ELF-1 (cell line): ENCODE measurements at regions not wholly inside any gene's neighbourhood (a gene's known extent, or its start where the extent isn't known, plus 50 kb on each side); places are given as distances from the start of the nearest gene placed in this dataset.
A peak's percentile ranks its signal among the peaks of the same experiment; 100 is the strongest.

ENCODE experiments used
- DNase-seq: peaks from one replicate; pipeline ENCODE4 v3.0.0-alpha.2; 2016; ENCODE audit warnings: low read depth, low spot score

DNA sequence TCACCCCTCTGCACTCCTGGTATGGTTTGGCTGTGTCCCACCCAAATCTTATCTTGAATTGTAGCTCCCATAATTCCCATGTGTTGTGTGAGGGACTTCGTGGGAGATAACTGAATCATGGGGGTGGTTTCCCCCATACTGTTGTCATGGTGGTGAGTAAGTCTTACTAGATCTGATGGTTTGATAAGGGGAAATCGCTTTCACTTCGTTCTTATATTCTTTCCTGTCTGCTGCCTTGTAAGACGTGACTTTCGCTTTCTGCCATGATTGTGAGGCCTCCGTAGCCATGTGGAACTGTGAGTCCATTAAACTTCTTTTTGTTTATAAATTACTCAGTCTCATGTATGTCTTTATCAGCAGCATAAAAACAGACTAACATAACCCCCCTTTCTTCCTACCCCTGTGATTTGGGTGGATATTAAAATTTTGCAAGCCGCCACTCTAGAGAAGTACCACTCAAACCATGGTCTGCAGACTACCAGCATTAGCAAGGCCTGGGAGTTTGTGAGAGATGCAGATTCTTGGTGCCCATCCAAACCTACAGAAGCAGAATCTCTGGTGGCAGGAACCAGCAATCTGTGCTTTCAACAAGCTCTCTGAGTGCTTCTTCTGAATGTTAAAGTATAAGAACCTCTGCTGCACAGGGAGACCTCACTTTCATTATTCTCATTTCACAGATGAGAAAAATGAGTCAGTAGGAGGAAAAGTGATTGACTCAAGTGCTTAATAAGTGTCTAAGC lies 999.5 kb upstream of the EEF2KMT start:
- DNase-seq = no peak

DNA sequence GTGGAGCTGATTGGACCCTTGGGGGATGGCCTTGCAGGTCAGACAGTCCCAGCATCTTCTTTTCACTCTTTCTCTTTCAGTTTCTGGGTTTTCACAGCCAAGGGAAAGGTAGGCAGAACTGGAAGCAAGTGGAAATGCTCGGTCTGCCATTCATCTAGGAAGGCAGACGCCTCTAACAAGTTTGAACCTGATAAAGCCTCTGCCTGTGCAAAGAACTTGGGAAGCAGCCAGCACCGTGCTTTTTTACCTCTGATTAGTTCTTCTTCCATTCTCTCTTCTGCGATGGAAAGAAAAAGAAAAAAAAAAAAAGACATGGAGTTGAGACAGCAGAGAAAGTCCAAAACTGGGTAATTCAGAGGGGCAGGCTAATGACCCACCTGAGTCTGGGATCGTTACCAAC lies 997.8 kb upstream of the EEF2KMT start:
- no peak for DNase-seq

DNA sequence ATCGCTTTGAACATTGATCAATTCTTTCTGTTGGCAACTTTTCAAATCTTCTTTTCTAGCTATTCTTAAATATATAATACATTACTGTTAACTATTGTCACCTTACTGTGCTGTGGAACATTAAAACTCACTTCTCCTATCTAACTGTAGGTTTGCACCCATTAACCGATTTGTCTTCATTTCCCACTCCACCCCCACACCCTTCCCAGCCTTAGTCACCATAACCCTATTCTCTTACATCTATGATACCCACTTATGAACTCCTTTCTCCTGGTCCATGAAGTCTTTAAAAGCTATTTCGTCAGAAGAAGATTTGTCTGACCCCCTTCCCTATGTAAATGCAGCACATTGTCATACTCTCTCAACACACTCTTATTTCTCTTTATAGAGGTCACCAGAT lies 993.4 kb upstream of the EEF2KMT start:
- DNase-seq = no peak

DNA sequence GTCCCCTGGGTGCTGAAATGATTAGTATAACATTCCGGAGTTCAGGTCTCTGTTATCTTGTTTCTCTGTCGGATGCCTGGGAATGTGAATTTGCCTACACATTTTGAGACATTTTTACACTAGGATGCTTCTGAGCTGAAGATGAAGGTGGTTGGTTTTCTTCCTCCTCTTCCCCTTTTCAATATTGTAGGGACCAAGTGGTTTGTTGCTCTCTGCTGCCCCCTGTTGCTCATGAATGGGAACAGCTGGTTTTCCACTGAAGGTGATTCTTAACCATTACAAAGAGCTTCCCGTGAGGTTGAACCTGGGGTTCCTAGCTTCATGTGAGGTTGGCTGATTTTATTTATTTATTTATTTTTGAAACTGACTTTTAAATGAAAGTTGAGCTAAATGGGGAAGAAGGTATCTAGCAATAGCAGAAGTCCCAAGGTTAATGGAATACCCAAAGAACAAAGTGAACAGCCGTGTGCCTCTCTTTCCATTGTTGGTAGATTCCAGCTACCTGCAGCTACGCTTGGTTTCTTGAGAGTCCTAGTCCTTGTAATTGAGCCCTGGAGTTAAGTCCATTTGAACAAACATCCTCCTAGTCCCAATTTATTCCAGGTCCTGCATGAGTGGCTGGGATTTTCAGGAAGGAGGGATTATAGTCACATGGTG lies 983.9 kb upstream of the EEF2KMT start:
- peak; percentile 68 for DNase-seq

DNA sequence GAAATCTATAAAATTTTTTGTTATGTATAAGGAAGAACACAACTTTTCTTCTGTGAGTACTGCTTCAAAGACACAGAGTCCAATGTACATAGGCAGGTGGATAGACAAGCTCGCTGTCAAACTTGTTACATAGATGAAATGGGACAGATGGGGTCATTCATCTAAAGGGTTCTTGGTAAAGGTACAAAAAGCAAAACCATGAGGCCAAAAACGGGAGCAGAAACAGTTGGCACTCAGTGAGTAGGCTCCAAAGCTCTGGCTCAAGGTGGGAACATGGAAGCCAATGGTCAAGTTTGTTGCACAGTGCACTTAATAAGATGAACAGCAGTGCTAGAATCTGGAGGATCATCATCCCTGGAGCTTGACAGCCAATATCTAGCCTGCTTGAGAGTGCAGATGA lies 979.0 kb upstream of the EEF2KMT start:
- DNase-seq = no peak

DNA sequence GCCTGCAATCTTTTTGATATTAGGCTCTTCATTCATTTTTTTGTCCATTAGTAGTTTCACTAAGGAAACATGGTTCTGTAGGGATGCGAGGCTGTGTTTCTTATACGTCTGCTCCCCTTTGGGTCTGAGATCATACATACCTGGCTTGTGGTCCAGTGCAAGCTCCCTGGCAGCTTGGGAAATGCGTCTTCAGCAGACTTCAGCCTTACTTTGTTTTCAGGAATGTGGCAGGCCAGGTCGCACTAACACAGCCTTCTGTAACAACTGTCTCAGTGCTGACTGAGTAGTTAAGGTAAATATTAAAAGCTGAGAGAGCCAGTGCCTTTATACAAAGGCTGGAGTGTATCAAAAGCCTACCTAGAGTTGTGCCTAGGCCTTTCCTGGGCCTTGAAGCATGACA lies 970.5 kb upstream of the EEF2KMT start:
- peak; percentile 34 for DNase-seq

DNA sequence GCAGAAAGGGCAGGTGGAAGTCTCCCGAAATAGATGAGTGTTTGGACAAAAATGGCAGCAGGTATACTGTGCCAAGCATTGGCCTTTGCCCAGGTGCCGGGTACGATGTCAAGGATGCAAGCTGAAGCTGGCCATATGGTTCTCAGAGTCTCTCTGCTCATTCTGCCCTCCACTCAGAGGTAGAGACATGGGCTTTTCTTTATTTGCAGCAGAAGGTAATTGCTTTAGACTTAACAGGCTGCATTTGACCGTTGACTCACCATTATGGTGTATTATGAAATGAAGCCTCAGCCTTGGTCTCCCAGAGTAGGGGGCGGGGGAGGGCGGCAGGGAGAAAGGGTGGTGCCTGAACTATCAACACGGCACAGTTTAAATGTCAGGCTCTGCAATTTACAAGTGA lies 969.1 kb upstream of the EEF2KMT start:
- no peak for DNase-seq

DNA sequence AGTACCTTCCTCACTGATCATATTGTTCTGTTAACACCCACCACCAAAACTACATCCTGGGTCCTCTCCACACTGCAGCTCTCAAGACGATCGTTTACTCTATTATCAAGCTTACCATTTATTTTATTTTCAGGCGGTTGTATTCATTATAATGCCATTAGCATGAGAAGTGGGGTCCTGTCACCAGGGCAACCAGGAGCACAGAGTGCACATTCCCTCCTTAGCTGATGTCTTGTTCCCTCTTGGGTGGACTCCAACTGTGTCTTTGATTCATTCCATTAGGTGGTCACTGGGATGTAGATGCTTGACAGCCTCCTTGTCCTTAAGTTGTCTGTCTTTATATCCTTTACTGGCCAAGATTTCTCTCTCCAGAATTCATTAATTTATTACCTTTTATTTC lies 965.9 kb upstream of the EEF2KMT start:
- no peak for DNase-seq

DNA sequence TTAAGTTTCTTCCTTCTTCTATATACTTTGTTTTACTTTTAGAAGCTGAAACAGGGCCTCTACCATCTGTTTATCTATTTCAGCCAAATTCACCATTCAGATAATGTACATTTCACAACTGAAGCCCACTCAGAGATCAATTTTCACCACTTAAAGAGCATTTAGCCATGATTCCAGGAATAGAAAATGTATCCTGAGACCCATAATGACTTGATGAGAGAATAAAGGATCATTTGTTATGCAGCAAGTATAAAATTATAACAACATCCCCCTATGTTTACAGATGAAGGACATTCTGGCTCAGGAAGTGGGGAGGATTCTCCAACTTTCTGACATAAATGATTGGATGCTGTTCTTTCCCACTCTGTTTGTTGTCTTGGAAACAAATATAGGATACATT lies 962.1 kb upstream of the EEF2KMT start:
- DNase-seq = no peak

DNA sequence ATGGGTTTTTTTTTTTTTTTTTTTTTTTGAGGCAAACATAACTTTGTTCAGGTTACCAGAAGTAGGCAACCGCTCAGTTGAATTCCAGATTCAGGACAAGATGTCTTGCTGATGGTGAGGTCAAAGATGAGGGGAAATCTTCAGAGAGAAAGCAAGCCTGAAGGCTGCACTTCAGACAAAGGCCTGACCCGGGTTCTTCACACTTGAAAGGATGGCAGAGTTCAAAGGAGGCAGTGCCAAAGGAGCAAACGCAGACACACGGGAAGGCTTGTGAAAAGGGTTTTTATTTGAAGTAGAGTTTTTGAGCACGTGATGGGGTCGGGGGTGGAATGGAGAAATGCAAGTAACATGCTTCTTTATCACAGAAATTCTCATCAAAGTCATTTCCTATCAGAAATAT lies 960.2 kb upstream of the EEF2KMT start:
- DNase-seq = no peak

DNA sequence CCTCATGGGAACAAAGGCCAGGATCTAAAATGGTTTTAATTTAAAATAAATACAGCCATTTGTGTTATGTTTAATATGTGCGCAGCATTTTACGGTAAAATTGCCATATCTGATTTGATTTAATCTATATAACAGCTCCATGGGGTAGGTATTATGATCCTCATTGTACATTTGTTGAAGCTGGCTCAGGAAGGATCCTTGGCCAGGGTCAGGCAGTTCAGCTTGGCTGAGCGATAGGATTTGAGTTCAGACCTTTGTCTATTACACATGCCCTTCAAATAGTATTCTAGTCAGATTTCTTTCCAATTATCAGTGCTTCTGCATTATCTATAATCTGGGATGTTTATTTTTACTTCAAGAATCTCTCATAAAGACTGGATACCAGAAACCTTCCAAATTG lies 950.4 kb upstream of the EEF2KMT start:
- no peak for DNase-seq

DNA sequence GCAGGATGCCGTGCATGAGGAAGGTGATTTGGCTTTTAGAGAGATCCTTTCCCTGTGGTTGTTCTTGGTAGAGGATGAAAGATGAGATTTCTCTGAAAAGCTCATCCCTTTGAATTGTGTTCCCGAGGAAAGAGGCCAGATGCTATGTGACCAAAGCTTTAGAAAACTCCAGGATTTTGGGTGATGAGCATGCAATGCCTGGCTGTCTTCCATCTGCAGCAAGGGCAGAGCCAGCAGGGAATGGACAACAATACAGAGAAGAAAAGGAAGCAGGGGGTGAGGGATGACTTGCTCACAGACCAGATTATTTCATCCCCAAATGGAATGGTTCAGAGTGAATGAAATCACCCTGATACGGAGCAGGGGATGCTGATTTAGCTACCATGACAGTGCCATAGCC lies 949.7 kb upstream of the EEF2KMT start:
- no peak for DNase-seq

DNA sequence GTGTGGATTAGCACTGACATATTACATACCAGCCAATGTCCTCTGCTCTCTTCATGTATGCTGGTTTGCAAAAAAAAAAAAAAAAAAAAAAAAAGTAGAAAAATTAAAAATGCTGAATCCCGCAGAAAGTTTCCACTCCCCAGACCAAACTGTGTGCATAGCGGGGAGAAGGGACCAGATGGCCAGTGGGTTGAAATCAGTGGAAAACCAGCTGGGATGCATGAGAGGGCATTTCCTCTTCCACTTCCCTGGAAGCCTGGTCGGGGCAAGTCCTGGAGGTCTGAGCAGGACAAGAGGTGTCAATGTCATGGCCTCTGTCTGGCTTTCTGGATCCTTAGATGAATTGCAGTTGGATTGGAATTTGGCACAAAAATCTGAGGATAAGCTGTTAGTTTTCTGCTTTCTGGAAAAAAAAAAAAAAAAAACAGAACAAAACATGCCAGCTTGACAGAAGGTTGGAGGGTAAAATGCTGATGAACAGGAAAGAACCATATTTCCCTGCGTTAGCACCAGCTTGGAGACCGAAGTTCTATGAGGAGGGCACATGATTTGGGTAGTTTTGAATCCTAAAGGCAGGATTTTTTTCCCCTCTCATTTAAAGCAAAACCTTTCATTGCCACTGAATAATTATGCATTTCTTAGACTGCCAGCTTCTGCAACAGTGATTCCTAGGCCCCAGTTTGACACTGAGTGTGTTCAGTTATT lies 941.5 kb upstream of the EEF2KMT start:
- DNase-seq = no peak

DNA sequence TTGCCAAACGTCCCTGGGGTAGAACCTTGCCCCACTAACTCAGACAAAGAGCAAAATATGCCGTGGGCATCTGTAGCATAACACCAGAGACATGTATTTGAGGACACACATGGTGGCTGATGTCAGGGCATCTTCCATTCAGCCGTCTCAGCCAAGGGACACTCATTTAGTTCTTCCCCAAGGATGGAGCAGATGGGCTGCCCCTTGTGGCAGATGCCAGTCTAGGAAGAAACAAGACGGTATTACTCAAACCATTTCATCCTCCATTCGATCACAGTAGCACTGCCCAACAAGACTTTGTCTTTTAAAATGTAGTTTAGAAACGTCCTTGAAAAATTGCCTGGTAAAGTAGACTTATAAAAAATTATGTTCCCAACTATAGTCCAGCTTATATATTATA lies 937.6 kb upstream of the EEF2KMT start:
- DNase-seq = no peak

DNA sequence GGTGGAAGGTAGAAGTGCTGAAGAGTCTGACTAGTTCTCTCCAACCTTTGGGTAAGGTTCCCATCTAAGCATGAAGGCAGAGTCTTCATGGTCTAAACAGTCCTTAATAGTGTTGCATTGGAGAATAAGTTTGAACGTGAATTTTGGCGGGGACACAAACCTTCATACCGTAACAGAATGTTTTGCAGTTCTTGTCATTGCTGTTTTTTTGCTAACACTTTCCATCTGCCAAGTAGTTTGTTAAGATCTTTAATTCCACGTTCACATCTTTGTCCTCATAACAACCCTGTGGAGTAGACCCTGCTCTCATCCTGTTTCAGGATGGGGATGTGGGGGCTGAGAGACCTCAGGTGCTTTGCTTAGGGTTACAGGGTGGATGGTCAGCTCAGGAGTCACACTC lies 936.9 kb upstream of the EEF2KMT start:
- DNase-seq = no peak

DNA sequence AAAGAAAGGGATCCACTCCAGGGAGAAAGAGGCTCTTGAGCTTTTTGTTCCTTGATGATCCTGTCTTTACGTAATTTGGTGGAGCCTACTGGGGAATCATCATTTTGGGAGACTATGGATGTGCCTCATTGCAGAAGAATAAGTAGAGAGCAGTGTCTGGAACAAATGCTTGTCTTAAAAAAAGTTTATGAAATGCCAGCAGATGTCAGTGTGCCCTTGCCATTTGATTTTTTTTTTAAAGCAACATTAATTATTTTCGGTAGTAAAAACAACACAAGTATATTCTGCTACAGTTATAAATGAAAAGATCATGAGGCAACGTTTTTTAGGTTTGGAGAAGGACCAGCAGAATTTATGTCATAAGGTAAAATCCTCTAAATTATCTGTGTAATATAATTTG lies 934.8 kb upstream of the EEF2KMT start:
- DNase-seq = no peak

DNA sequence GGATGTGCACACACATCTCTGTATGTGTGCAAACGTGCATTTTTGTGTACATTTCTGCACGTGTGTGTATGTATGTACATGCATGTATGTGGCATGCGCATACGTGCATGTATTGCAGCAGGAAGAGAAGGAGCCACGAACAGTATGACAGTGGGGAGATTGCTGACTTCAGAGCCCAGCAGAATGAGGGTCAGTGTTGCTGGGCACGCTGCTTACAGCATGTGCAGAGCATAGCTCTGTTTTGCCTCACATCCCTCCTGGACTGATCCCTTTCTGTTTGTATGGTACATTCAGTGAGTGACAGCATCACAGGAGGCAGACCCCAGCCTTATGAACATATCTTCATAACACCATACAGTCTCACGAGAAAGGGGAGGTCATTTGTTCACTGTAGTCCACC lies 934.0 kb upstream of the EEF2KMT start:
- no peak for DNase-seq

DNA sequence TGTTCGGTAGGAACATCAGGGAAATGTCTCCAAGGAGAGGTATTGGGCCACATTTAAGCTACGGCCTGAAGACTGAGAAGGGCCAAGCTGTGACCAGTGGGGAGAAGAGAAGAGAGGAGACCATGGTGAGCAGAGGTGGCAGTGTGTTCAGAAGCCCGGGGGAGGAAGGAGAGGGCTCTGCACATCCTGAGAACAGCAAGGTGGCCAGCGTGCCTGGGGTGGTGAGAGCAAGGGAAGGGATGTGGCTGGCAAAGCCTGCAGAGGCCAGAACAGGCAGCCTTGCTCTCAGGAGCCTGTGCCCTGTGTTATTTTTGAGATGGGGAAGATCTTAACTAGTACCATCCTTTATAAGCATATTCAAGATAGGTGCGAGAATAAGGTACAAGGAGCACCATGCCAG lies 933.5 kb upstream of the EEF2KMT start:
- no peak for DNase-seq

DNA sequence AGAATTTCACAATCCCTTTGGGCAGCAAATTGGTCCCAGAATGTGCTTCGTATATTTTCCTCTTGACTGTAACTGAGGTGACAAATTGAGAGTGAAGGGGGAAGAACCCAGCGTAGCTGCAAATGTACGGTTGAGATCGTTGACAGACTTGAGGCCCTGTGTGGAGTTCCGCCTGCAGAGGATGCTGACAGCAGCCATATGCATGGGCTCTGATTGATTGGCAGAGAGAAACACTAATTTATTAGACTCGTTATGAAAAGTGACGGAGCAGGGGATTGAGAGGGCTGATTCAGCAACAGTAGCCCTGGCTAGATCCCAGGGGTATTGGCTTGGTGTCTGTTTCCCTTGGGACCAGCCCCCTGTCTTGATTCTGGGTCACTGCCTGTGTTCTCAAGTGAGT lies 930.1 kb upstream of the EEF2KMT start:
- no peak for DNase-seq

DNA sequence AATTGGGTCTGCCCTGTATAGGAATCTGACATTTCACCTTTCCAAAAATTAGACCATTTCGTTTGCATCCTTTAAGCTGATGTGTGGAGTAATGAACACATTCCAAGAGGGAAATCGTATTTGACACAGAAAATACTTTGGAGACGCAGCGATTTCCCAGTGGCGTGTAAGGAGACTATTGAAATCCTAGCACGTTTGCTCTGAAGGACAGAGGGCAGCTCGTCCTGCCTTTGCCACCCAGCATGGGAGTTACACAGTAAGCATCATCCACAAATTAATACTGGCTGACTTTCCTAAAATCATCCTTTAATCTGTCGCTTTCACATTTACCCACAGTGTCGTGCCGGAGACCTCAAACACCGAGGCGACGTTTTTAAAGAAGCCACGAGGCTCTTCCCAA lies 925.9 kb upstream of the EEF2KMT start:
- no peak for DNase-seq

DNA sequence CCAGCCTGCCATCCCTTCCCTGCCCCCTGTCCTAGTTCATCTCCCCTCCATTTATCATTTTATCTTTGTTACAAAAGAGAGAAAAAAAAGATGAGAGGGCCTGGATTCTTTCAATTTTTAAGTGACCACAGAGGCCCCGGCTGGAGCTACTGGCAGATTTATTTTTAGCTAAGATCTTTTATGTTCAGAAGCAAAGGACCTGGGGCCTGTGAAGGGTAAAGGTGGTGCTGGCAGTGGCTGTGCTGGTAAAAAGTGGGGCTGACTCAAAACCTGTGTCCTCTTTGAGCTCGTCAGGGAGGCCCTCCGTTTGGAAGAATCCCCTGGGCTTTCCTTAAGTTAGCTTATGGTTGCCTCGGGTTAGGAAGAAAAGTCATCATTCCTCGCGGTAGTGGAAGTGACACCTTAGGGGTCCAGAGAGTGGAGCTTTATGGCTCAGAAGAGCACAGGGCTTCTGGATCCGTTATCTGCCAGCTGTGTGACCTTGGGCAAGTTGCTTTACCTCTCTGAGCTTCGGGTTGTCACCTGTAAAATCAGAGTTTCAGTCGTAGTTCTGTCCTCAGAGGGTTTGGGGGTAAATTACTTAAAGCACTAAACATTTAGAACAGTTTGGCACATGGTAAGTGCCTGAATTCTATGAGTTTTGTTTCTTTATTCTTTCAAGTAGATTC lies 923.8 kb upstream of the EEF2KMT start:
- DNase-seq = no peak

DNA sequence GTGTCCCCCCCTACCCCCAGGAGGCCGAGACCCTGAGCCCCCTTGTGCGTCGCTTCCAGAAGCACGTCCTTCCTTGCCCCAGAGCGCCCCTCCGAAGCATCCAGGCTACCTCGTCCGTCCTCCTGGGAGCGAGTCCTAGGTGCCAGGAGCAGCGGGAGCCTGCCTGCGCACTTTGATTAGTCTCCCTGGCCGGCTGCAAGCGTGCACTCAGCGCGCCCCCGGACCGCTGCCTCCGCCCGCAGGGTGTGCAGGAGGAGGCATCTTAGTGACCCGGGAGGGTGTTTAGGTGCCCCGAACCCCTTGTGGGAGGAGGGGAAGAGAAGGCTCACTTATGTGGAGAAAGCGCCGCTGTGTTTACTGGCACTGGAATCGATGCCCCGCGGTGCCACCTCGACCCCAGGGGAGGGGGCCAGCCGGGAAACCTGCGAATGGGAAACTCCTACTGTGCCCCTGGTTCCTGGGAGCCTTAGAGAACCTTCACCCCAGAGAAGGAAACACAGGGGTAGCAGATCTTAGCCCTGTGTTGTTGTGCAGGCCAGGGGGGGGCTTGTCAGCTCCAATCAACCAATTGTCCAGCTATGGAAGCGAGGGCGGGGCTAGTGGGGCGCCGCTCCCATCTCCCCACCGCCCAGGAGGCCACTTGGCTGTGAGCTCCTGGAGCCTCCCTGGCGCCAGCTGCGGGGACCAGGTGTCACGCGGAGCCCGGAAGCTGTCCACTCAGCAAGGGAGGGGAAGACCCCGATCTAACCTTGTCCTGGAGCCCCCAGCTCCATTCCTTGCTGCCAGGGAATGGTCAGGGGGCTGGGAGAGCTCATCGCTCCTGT lies 922.8 kb upstream of the EEF2KMT start:
- peak; percentile 14 for DNase-seq
